Omental fat pad (tissue), 3 donors: ENCODE measurements at regions not wholly inside any gene's neighbourhood (a gene's known extent, or its start where the extent isn't known, plus 50 kb on each side); places are given as distances from the start of the nearest gene placed in this dataset.

Experiments
- ATAC-seq: fragments of 150-250 bp; one replicate; pipeline ENCODE4 v1.9.1; 2016; ENCODE audit warnings: mild to moderate bottlenecking, moderate library complexity; ENCODE audit not compliant: low FRiP score
- DNase-seq: peaks from one replicate; pipeline ENCODE4 v3.0.0-alpha.2; 2019; ENCODE audit warnings: low spot score
- TF ChIP-seq, protein P1 (sequence below), 3 donors: fragments of 450-650 bp; IDR thresholded peaks; one replicate each; pipeline ENCODE4 v1.5.1; 2016 to 2017; ENCODE audit warnings: antibody characterized with exemption in 3 of 3, mild to moderate bottlenecking in 3 of 3, moderate library complexity in 2 of 3

DNA sequence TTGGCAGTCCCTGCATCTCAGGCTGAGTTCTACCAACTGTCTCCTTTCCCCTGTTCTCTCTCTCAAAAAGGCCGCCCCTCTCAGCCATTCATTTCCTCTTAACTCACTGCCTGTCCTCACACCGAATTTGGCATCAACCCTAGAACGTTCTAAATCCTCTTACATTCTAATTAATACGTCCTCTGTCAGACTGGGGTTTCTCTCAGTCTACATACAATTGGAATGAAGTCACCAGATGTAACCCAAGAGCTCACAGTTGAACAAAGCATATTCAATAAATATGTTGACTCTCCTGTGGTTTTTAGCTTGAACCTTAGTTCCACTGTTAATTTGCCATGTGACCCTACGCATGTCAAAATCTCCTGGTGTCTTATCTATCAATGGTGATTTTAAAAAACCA is 269.6 kb downstream of the CLIC5 start:
- no peak for DNase-seq
- TF ChIP-seq, protein P1, sequence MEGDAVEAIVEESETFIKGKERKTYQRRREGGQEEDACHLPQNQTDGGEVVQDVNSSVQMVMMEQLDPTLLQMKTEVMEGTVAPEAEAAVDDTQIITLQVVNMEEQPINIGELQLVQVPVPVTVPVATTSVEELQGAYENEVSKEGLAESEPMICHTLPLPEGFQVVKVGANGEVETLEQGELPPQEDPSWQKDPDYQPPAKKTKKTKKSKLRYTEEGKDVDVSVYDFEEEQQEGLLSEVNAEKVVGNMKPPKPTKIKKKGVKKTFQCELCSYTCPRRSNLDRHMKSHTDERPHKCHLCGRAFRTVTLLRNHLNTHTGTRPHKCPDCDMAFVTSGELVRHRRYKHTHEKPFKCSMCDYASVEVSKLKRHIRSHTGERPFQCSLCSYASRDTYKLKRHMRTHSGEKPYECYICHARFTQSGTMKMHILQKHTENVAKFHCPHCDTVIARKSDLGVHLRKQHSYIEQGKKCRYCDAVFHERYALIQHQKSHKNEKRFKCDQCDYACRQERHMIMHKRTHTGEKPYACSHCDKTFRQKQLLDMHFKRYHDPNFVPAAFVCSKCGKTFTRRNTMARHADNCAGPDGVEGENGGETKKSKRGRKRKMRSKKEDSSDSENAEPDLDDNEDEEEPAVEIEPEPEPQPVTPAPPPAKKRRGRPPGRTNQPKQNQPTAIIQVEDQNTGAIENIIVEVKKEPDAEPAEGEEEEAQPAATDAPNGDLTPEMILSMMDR (IDR thresholded peaks at IDR 0.05) = no peak
- no peak for ATAC-seq

DNA sequence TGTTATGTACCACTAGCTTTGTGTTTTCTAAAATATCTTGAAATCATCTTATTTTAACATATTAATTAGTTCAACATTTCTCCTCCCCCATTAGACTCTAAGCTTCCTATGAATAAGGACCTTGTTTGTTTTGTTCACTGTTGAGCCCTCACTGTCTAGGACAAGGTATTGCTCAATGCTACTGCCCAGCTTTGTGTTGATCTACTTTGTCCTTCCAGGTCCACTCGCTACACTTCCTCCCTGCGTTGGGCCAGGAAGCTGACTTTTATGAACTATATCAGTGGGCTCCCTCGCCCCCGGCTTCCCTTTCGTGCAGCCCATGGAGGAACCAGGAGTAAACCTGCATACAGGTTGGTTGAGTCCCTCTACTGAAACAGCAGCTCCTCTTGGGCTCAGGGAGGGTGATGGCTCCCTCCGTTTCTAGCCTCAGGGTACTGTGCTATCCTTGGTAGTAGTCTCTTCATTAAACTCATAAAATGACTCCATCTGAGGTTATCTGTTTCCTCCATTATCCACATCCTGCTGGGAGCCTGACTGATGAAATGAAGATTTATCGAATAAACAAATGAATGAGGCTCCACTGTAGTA is 272.5 kb downstream of the CLIC5 start:
- TF ChIP-seq, protein P1 (IDR thresholded peaks at IDR 0.05) = no peak
- DNase-seq = no peak
- no peak for ATAC-seq

DNA sequence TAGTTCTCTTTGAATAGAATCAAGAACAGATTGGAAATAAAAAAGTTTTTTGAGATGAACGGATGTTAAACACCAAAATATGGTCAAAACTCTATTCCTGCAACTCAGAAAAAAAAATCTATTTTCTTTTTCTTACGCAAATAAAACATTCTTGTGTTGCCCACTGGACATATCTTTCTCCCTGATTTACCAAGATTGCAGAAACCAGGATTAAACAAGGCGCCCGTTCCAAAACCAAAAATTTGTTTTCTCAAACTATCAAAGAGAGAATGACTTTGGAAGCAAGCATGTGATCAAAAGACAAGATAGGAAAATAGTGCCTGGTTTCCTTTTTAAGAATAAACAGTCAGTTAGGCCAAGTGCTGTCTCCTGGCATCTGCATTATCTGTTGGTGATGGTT is 273.1 kb downstream of the CLIC5 start:
- no peak for ATAC-seq
- TF ChIP-seq, protein P1 (IDR thresholded peaks at IDR 0.05) = no peak
- DNase-seq = no peak

DNA sequence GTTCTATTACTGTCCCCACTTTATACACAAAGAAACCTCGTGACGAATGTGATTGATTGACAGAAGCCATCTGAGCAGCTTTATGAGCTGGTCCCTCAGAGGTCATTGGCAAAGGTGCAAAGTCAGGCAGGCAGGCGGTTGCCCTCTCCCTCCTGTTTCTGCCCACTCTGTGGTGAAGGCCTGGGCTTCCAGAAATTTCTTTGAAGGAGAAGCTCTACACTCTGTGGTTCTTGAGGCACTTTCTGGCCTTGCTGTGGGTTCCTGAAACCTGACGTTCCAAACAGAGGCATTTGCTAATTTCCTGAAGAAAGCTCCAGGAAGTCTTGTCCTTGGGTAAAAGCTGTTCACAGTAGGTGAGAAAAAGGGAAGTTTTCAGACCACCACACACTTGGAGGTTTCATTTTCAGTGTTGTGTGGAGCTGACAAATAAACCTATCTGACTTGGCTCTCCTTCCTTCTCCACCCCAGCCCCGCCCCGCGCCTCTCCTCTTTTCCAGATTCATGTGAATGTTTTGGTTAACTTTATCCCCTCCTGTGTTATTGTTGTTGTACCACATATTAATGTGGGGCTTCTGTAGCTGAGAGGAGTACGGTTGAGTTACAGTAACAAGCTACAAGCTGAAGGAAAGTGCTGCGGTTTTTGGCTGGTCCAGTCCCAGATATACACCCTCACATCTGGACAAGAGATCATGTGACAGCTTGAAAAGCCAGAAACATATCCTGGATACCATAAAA is 274.1 kb downstream of the CLIC5 start:
- ATAC-seq (no peak), DNase-seq (no peak)
- TF ChIP-seq, protein P1 (IDR thresholded peaks at IDR 0.05) = no peak

DNA sequence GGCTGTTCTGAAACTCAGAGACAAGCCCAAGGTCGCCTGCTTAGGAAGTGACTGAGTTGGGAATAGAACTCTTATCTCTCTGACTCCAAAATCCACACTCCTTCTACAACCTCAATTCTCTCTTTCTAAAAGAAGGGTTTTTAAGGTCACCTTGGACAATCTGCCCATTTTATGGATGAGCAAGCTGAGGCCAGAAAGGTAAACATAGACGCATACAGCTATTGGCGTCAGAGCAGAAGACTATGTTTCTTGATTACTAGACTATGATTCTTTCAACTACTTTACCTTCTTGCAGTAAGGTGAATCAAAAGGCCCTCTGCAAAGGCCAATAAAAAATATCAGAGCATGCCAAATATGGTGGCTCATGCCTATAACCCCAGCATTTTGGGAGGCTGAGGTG is 276.6 kb downstream of the CLIC5 start:
- TF ChIP-seq, protein P1 (IDR thresholded peaks at IDR 0.05) = no peak
- no peak for ATAC-seq
- DNase-seq = no peak

DNA sequence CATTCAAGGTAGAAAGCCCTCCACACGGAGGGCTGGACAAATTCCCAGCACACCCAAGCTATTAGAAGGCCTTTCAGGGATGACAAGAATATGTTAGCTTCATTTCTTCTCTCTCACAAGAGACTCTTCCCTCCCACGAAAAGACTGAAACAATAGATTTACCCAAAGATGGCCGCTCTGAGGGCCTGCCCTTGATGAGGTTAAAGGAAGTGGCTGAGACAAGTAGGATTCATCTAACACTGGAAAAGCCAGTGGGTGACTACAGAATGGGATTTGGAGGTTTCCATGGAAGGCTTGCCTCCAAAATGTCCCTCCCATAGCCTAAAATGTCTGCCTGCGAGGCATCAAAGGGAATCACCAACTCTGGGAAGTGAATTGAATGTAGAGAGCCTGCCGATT is 277.6 kb downstream of the CLIC5 start:
- no peak for DNase-seq
- ATAC-seq = no peak
- TF ChIP-seq, protein P1 (IDR thresholded peaks at IDR 0.05) = no peak
